GM13976 (cell line): ENCODE measurements at regions not wholly inside any gene's neighbourhood (a gene's known extent, or its start where the extent isn't known, plus 50 kb on each side); places are given as distances from the start of the nearest gene placed in this dataset.

Experiments
- DNase-seq: peaks from one replicate; pipeline ENCODE4 v3.0.0; 2012; ENCODE audit warnings: low spot score
- CTCF ChIP-seq: IDR thresholded peaks from 2 replicates; pipeline ENCODE4 v1.5.1; 2012; ENCODE audit warnings: borderline replicate concordance, mild to moderate bottlenecking; ENCODE audit not compliant: insufficient read depth; ENCODE audit errors: extremely low read depth, missing control alignments, control extremely low read depth
- in situ Hi-C: fragments of 300-500 bp; cut with MboI; formaldehyde crosslinking; loops from one replicate; pipeline ENCODE4 v1.12.0; 2022; ENCODE audit warnings: low sequenced_read_pairs, mixed read lengths, inconsistent platforms; ENCODE audit not compliant: unreplicated experiment

- TF ChIP-seq CTCF, result no peak
- in situ Hi-C loops, result no loop called here
- DNase-seq, result no peak
Observed at GRCh38 chr3:81952141-81952540, 190.7 kb upstream of the GBE1 start.

- in situ Hi-C loops, result no loop called here
Observed at GRCh38 chr3:81951636-81952035, 190.2 kb upstream of the GBE1 start.

GRCh38 chr3:81951106-81951505 lies 189.7 kb upstream of the GBE1 start:
- in situ Hi-C loops, result no loop called here
- no peak for TF ChIP-seq CTCF
- no peak for DNase-seq

More at GRCh38 chr3:81951636-81952035, 190.2 kb upstream of the GBE1 start:
- no peak for TF ChIP-seq CTCF
- no peak for DNase-seq

GRCh38 chr3:81947359-81947758 lies 185.9 kb upstream of the GBE1 start:
- in situ Hi-C loops, result no loop called here
- TF ChIP-seq CTCF, result no peak
- DNase-seq, result no peak

- no peak for TF ChIP-seq CTCF
- DNase-seq, result no peak
- in situ Hi-C loops, result no loop called here
Observed at GRCh38 chr3:81938681-81939080, 177.2 kb upstream of the GBE1 start.

GRCh38 chr3:81936817-81937216 lies 175.4 kb upstream of the GBE1 start:
- in situ Hi-C loops, result no loop called here

More at GRCh38 chr3:81936817-81937216, 175.4 kb upstream of the GBE1 start:
- TF ChIP-seq CTCF, result no peak
- no peak for DNase-seq
